DOHH2 (cell line): ENCODE measurements at regions not wholly inside any gene's neighbourhood (a gene's known extent, or its start where the extent isn't known, plus 50 kb on each side); places are given as distances from the start of the nearest gene placed in this dataset.

Experiments used
- H3F3A ChIP-seq: fragments of 200-600 bp; sonication (generic), shearing (Covaris generic); 2 replicates; pipeline ENCODE4 v1.6.0; 2016; ENCODE audit warnings: antibody characterized with exemption, mild to moderate bottlenecking; ENCODE audit not compliant: control insufficient read depth, insufficient read depth
- H3K27ac ChIP-seq: fragments of 200-600 bp; sonication (generic); 2 replicates; pipeline ENCODE4 v1.5.1; 2014; ENCODE audit warnings: low read depth, mild to moderate bottlenecking, low read length, moderate library complexity
- H3K27me3 ChIP-seq: fragments of 200-600 bp; sonication (generic); 2 replicates; pipeline ENCODE4 v1.6.1; 2014; ENCODE audit warnings: mild to moderate bottlenecking, low read length, mixed read lengths; ENCODE audit not compliant: control insufficient read depth
- H3K36me3 ChIP-seq: fragments of 200-600 bp; sonication (generic); 2 replicates; pipeline ENCODE4 v1.6.1; 2014; ENCODE audit warnings: mild to moderate bottlenecking, low read length, moderate library complexity, mixed read lengths; ENCODE audit not compliant: control insufficient read depth
- H3K4me1 ChIP-seq: fragments of 200-600 bp; sonication (generic); 2 replicates; pipeline ENCODE4 v1.6.1; 2014; ENCODE audit warnings: mild to moderate bottlenecking, low read length, mixed read lengths; ENCODE audit not compliant: control insufficient read depth
- H3K4me2 ChIP-seq: fragments of 200-600 bp; sonication (generic); 2 replicates; pipeline ENCODE4 v1.6.0; 2014; ENCODE audit warnings: mild to moderate bottlenecking, low read length, moderate library complexity
- H3K4me3 ChIP-seq: fragments of 200-600 bp; sonication (generic); 2 replicates; pipeline ENCODE4 v1.5.1; 2014; ENCODE audit warnings: mild to moderate bottlenecking, low read length, mixed read lengths
- H3K79me2 ChIP-seq: fragments of 200-600 bp; sonication (generic); 2 replicates; pipeline ENCODE4 v1.6.1; 2014; ENCODE audit warnings: mild to moderate bottlenecking, low read length, mixed read lengths; ENCODE audit not compliant: control insufficient read depth
- H3K9me2 ChIP-seq: fragments of 200-600 bp; sonication (generic); replicated peaks from 2 replicates; pipeline ENCODE4 v1.6.1; 2014; ENCODE audit warnings: mild to moderate bottlenecking, low read length, mixed read lengths; ENCODE audit not compliant: control insufficient read depth
- H3K9me3 ChIP-seq: fragments of 200-600 bp; sonication (generic); 2 replicates; pipeline ENCODE4 v1.6.1; 2014; ENCODE audit warnings: antibody characterized with exemption, low read length, mixed read lengths; ENCODE audit not compliant: control insufficient read depth, insufficient read depth
- H4K20me1 ChIP-seq: fragments of 200-600 bp; sonication (generic); 2 replicates; pipeline ENCODE4 v1.6.0; 2014; ENCODE audit warnings: low read depth, mild to moderate bottlenecking, antibody characterized with exemption, low read length, moderate library complexity; ENCODE audit not compliant: control insufficient read depth, insufficient read depth
- CTCF ChIP-seq: fragments of 200-600 bp; sonication (generic); IDR thresholded peaks from one replicate; pipeline ENCODE4 v1.5.1; 2014; ENCODE audit warnings: antibody characterized with exemption, mild to moderate bottlenecking, low read depth, low read length; ENCODE audit not compliant: poor library complexity, severe bottlenecking
- EZH2phosphoT487 ChIP-seq: fragments of 200-600 bp; sonication (generic); IDR thresholded peaks from 2 replicates; pipeline ENCODE4 v1.6.1; 2017; ENCODE audit warnings: borderline replicate concordance, mild to moderate bottlenecking, antibody characterized with exemption, low read length, moderate library complexity, mixed read lengths

DNA sequence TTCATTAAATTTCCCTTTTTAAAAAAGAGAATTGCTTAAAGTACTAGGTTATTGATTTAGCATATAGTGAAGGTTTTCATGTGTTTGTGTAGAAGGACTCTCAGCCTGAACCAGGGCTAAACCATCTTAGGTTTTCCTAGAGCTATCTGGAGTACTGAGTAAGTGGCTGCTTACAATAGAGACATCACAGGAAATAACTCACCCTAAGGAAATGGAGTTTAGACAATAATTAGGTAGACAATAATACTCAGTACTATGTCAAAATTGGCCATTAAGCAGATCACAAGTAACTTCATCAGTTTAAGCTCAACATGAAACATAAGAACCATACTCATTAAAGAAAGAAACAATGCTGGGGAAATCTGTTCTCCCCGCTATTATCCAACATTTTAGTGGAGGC is 240.0 kb downstream of the RND3 start:
- Histone ChIP-seq H3K27me3 (no peaks in the 10 kb centered on the region), H3K9me3 (no peaks in the 10 kb centered on the region), H3K79me2 (no peaks in the 10 kb centered on the region), H3K27ac (no peak overlapping the region), H3K4me2 (no peak overlapping the region), H3F3A (no peaks in the 10 kb centered on the region), H3K36me3 (no peaks in the 10 kb centered on the region), H4K20me1 (no peaks in the 10 kb centered on the region), H3K4me3 (no peak overlapping the region), H3K4me1 (no peaks in the 10 kb centered on the region), H3K9me2 (0 out of 2 replicates have a peak, but pooled peaks cover 2% of the 10 kb centered on the region)
- TF ChIP-seq EZH2phosphoT487, result no peak
- no peak for TF ChIP-seq CTCF

DNA sequence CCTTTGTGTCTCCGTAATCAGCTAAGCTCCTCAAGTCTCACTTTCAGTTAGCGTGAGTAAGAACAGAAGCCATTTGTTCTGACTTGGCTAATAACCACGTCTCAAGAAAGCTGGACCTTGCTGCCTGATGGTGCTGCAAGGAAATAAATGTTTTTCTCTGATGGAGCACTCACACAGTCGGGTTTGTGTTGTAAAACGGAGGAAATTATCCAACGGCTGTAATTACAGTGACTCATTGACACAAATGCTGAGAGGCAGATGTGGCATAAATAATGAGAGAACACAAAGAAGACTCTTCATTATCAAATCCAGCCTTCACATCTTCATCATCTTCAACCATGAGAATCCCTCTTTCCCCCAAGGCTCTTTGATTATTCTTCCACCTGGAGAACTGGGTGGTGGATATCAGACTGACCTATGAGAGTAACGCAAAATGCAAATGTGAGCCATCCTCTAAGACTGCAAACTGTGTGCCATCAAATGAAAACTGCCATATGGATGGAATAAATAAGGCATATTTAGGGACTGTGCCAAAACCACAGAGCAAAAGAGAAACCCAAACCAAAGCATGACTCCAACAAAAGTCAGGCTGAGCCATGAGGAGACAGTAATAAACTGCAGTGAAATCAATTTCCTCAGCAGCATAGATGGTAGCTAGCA is 252.6 kb downstream of the RND3 start:
- H3K9me2 ChIP-seq, result no peaks in the 10 kb centered on the region; the same call in 1 of the 2 replicates
- H3K4me1 ChIP-seq, result no peaks in the 10 kb centered on the region
- no peaks in the 10 kb centered on the region for H3K27me3 ChIP-seq
- H3K9me3 ChIP-seq, result no peaks in the 10 kb centered on the region
- no peak for TF ChIP-seq EZH2phosphoT487
- no peak for TF ChIP-seq CTCF
- no peaks in the 10 kb centered on the region for H3F3A ChIP-seq
- H3K79me2 ChIP-seq, result no peaks in the 10 kb centered on the region
- no peaks in the 10 kb centered on the region for H4K20me1 ChIP-seq
- no peak overlapping the region for H3K4me2 ChIP-seq
- H3K36me3 ChIP-seq, result no peaks in the 10 kb centered on the region
- no peak overlapping the region for H3K4me3 ChIP-seq
- no peak overlapping the region for H3K27ac ChIP-seq

- no peaks in the 10 kb centered on the region for H3K79me2 ChIP-seq
- H4K20me1 ChIP-seq, result no peaks in the 10 kb centered on the region
- TF ChIP-seq CTCF, result no peak
- no peak for TF ChIP-seq EZH2phosphoT487
- H3K9me2 ChIP-seq, result no peaks in the 10 kb centered on the region; the same call in 1 of the 2 replicates
- H3K9me3 ChIP-seq, result no peaks in the 10 kb centered on the region
- H3F3A ChIP-seq, result no peaks in the 10 kb centered on the region
- no peaks in the 10 kb centered on the region for H3K27me3 ChIP-seq
- no peaks in the 10 kb centered on the region for H3K36me3 ChIP-seq
- no peak overlapping the region for H3K4me2 ChIP-seq
- no peaks in the 10 kb centered on the region for H3K4me1 ChIP-seq
- H3K27ac ChIP-seq, result no peak overlapping the region
- H3K4me3 ChIP-seq, result no peak overlapping the region
These were observed 254.6 kb downstream of the RND3 start for GRCh38 chr2:150232871-150233270.
